ENCODE measurements at regions not wholly inside any gene's neighbourhood (a gene's known extent, or its start where the extent isn't known, plus 50 kb on each side); places are given as distances from the start of the nearest gene placed in this dataset.
"Not testable (repeated sequence)": the region's sequence is repeated elsewhere in the genome, so short reads cannot be mapped to it uniquely, and the experiment has no call there.

DNA sequence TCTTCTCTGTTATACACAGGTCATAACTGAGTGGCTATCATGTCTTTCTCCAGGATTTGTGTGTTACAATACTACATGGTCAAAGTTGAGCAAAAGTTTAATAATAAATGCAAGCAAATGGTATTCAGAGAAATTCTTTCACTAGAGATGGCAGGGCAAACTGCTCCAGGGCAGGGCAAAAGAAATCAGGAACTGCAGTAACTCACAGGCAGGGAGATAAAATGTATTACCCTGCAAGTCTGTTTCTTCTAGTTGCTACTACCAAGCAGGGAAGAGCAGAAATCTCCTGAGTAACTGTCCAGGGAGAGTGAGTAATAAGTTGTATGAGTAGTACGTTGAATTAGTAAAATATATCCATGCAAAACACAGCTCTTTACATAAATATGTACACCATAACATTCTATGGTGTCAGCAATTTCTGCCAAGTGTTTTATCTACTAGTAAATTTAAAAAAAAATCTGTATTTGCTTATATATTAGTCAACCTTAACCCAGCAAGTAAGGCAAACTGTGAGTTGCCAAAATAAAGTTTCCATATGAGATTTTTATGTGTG lies 404.1 kb downstream of the ZEB2 start:
- DNase-seq = no peak

DNA sequence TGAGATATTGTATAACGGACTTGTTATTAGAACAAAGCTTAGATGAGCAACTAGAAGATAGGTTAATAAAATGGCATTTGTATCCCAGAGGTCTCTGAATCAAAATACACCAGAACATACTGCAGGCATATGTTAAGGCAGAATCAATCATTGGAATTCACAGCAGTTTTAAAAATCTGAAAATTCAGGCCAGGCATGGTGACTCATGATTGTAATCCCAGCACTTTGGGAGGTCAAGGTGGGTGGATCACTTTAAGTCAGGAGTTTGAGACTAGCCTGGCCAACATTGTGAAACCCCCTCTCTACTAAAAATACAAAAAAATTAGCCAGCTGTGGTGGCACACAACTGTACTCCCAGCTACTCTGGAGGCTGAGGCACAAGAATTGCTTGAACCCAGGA lies 405.2 kb downstream of the ZEB2 start:
- no peak for DNase-seq

- no peak for DNase-seq
Observed at GRCh38 chr2:144111437-144111836, 408.5 kb downstream of the ZEB2 start.

GRCh38 chr2:144106104-144106503 lies 413.8 kb downstream of the ZEB2 start:
- DNase-seq = not testable (repeated sequence)

- no peak for DNase-seq
Observed at GRCh38 chr2:144102386-144102785, 417.5 kb downstream of the ZEB2 start.

DNA sequence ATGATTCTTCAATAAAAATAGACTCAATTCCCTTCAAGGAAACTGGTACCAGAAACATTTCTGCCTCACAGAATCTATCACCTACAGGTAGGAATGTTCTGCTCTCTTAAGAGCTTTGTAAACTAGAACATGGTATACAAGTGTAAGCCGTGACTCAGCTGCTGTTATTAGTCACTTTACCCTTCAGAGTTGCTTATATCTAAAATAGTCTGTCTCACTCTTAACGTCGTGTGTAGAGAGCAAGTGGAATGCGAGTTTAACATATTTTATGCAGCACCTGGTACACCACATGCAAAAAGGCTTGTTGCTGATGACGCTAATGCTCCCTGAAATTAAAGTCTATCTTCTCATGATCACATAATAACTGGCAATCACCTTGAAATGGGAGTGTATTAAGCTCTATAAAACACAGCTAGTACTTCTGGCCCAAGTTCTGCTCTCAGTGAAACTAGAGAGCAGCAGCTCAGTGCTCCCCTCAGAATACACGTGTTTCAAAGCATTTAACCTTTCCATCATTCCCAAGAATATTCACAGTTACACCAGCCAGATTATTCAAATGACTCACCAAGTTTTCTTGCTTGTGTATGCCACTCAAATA lies 420.0 kb downstream of the ZEB2 start:
- peak; percentile 67 for DNase-seq

DNA sequence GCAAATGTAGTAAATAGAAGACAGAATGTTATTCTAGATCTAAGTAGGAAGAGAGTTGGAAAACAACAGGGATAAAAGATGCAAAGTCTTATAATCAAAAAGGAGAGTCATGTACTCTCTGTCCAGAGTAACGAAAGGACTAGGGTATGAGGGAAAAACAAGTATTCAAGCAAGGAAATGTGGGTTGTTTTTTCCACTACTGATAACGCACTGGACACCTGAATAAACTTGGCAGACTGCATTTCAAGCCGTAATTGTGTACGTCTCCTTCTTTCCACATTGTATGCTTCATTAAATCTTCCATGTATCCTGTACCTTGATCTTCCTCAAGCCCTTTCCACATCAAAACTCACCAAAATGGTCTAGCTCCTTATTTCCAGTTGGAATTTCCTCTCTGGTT lies 420.6 kb downstream of the ZEB2 start:
- DNase-seq = no peak

DNA sequence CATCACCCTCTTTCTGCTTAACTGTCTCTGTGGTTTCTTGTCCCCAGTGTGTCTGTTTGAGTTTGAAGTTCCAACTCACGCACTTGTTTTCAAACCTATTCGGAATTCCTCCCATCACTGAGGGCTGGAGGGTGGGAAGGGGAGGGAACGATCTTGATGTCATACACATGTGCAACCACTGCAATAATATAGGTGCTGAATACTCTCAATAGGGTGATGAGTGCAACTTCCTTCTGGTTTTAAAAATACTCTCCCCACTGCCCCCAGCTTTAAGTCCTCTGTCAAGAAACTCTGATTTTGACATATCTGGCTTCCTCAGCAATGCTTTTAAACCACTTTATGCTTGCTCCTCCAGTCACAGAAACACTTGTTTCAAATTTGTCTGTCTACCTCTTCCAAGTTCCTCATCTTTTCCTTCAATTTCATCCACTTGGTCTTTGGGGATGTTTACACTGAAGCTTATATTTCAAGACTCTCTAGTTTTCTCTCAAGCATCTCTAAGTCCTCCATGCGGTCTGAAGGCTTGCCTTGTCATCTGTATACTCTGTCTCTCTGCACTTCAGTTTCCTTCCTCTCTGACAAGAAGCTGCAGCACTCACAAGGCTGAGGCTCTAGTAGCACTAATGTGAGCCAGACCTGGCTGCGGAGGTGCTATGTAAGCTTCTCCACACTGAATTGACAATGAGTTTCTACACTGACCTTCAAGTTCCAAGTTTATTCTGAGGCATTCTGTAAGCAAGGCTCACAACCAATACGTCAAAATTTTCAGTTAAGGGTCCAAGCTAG lies 422.3 kb downstream of the ZEB2 start:
- DNase-seq = peak; percentile 45

DNA sequence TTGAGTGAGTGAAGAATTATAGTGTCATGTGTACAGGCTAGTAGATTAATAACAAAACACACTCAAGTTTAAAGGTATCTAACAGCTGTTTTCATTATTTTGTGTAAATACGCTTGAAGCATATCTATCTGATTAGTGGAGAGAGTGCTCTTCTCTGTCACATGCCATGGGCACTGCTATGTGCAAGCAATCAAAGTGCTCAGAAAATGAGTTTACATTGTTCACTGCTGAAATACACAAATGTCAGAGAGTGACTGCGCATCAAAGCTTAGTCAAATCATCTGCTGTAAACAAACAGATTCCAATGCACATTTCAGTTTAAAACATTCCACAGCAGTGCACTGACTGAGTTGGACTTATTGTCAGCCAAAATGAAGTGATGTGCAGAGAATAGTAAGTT lies 423.4 kb downstream of the ZEB2 start:
- DNase-seq = no peak

GRCh38 chr2:144094408-144095151 lies 425.3 kb downstream of the ZEB2 start:
- no peak for DNase-seq

DNA sequence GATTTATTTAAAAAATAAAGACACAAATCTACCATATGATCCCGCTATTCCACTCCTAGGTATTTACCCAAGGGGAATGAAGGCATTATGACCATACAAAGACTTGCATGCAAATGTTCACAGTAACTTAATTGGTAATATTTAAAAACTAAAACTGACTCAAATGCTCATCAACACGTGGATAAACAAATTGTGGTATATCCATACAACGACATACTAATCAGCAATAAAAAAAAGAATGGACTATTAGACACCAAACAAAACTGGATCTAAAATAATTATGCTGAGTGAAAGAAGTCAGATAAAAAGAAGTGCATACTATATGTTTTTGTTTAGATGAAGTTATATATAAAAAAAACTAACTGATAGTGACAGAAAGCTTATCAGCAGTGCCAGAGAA lies 428.3 kb downstream of the ZEB2 start:
- DNase-seq = no peak

DNA sequence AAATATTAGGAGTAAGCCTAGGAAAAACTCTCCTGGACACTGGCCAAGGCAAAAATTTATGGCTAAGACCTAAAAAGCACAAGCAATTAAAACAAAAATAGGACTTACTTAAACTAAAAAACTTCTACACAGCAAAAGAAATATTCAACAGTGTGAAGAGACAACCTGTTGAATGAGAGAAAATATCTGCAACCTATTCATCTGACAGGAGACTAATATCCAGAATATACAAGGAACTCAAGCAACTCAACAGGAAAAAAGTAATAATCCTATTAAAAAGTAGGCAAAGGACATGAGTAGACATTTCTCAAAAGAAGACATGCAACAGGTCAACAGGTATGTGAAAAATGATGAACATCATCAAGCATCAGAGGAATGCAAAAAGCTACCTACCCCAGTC lies 431.1 kb downstream of the ZEB2 start:
- DNase-seq = no peak

DNA sequence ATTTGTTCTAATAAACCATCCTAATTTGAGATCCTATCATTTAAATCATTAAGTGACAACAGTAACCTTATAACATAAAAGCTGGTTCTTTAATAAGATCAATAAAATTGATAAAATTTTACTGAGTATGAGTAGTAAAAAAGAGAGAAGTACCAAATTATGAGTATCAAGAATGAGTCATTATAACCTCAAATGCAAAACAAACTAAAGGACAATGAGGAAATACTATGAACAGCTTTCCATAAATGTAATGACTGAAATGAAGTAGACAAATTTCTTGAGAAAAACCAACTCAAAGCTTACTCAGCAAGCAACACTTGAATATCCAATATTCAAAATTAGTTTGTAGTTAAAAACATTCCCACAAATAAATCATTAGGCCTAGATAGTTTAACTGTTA lies 433.0 kb downstream of the ZEB2 start:
- peak; percentile 34 for DNase-seq

GRCh38 chr2:144085016-144085415 lies 434.9 kb downstream of the ZEB2 start:
- no peak for DNase-seq

DNA sequence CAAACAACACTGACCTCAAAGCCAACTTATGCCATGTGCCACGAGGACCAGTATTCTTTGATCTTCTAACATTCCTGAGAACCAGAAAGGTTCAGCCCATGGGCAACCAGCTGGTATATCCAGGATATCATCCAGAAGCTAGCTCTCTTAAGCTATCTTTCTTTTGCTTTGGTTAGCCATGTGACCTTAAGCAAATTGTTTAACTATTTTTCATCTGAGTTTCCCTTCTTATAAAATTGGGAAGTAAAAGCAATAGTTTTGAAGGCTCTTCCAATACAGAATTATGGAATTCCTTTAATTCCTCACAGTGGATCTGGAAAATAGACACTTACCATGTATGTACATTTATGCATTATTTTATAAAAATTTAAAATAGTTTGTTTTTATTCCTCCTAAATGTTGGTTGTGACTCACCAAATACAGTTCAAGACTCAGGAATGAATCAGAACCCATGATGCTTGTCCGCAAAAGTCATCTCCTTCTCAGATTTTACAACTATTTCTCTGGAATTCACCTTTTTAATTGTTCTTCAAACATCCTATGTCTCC lies 435.7 kb downstream of the ZEB2 start:
- DNase-seq = no peak

GRCh38 chr2:144083211-144083610 lies 436.7 kb downstream of the ZEB2 start:
- no peak for DNase-seq

- DNase-seq = no peak
Observed at GRCh38 chr2:144082777-144083176, 437.1 kb downstream of the ZEB2 start.

DNA sequence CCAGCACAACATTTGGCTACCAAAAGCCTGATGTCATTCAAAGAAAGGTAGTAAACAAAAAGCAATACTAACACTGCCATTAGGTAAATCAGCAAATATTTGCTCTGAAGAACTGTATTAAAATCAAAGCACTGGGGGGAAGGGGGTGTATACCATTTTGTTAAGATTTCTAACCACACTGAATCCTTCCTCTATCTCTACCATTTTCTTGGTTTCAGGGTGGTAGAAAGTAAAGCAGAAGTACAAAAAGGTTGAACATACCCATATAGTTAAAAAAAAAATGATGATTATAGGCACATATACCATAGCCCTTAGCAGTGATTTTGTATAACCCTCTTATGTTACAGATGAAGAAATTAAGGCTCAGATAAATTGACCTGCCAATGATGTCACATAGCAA lies 437.6 kb downstream of the ZEB2 start:
- no peak for DNase-seq

- no peak for DNase-seq
Observed at GRCh38 chr2:144081272-144081671, 438.6 kb downstream of the ZEB2 start.

DNA sequence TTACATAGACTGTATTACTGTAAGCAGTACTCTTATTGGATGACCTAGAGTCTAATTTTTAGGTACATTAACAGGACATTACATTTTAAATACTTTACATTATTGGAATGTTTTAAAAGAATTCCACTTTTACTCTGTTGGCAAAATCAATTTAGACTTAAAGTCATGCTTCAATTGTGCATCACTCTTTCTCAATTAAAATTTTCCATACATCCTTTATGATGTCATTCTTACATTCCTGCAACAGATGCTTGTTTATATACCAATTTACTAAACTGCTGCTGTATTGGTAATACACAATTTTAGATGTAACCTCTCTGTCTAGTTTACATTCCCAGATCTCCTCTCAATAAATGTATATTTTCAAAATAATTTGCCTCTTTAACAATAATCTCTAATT lies 440.1 kb downstream of the ZEB2 start:
- no peak for DNase-seq

GRCh38 chr2:144078802-144079724 lies 440.9 kb downstream of the ZEB2 start:
- DNase-seq = no peak

DNA sequence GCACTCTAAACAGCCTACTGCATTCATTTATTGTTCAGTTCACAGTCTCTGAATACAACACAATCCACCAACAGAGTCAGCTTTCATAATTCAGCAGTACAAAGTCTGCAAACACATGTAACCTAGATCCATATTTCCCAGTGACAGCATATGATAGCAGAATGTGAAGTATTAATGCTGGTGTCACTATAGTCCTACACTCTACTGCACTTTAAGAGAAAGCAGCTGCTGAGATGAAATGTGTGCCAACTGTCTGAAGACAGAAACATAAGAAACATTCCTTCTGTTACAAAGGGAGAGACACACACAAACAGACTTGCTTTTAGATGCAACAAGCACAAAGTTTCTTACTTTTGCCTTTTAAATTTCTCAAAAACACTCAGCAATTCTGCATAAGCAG lies 441.8 kb downstream of the ZEB2 start:
- DNase-seq = no peak

Data from activated CD4-positive, alpha-beta T cell treated with anti-CD3 and anti-CD28 coated beads, Interleukin-10, Interleukin-2, amounts not matched to agents 100 ng/mL and 50 ng/mL, durations not matched to agents 16 hours and 8 hours (primary cell).